ENCODE measurements at regions not wholly inside any gene's neighbourhood (a gene's known extent, or its start where the extent isn't known, plus 50 kb on each side); places are given as distances from the start of the nearest gene placed in this dataset.

DNA sequence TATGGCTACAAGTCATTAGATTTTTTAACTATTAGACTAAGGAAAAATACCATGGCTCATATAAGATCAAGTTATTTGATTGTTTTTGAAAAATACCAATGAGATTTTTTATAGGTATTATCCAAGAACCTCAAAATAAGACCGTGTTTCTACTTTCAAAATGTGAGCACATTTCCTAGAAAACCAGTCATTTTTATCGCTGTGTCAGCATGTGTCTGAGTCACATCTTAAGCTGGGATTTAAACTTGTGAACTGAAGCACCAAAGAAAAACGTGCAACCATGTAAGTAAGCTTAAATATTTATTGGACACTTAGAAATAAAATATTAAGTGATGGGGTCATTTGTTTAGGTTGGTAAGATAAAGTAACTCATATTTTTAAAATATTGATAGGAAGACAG is 1676.0 kb upstream of the NUDT12 start:
- TF ChIP-seq, protein P1, sequence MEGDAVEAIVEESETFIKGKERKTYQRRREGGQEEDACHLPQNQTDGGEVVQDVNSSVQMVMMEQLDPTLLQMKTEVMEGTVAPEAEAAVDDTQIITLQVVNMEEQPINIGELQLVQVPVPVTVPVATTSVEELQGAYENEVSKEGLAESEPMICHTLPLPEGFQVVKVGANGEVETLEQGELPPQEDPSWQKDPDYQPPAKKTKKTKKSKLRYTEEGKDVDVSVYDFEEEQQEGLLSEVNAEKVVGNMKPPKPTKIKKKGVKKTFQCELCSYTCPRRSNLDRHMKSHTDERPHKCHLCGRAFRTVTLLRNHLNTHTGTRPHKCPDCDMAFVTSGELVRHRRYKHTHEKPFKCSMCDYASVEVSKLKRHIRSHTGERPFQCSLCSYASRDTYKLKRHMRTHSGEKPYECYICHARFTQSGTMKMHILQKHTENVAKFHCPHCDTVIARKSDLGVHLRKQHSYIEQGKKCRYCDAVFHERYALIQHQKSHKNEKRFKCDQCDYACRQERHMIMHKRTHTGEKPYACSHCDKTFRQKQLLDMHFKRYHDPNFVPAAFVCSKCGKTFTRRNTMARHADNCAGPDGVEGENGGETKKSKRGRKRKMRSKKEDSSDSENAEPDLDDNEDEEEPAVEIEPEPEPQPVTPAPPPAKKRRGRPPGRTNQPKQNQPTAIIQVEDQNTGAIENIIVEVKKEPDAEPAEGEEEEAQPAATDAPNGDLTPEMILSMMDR (optimal IDR thresholded peaks at IDR 0.05 in 1 of 3, IDR thresholded peaks at IDR 0.05 in 1 of 3, conservative IDR thresholded peaks at IDR 0.05 in 1 of 3; ENCODE audit: extremely low read depth in 1 of 3, insufficient read depth in 2 of 3, low read length in 3 of 3) = no peak
- no peak for TF ChIP-seq EZH2 (IDR thresholded peaks at IDR 0.05; ENCODE audit: low read length)
